PC-3 (cell line): ENCODE measurements at regions not wholly inside any gene's neighbourhood (a gene's known extent, or its start where the extent isn't known, plus 50 kb on each side); places are given as distances from the start of the nearest gene placed in this dataset.

Experiments used
- ATAC-seq: fragments of 200-7000 bp; cut with Tn5 transposase; 2 replicates; pipeline ENCODE4 v1.9.1; 2020; ENCODE audit warnings: mild to moderate bottlenecking, moderate library complexity
- BruUV-seq: library from RNA; stranded (reverse); fragments of 400-500 nt; replicated peaks from 2 replicates; lab custom pipeline; 2021; lab: Mats Ljungman, UMichigan
- CTCF ChIA-PET: fragments of 300-600 bp; sonication (Branson Sonifier 250); formaldehyde crosslinking; loops from one replicate; lab custom pipeline; 2022; ENCODE audit warnings: antibody characterized with exemption; lab: Charles Lee
- POLR2A ChIA-PET: fragments of 300-600 bp; sonication (Branson Sonifier 250); formaldehyde crosslinking; loops from one replicate; lab custom pipeline; 2022; ENCODE audit warnings: antibody characterized with exemption; ENCODE audit not compliant: unreplicated experiment; lab: Charles Lee
- DNase-seq: peaks from one replicate; pipeline ENCODE4 v3.0.0-alpha.2; 2015
- H2AFZ ChIP-seq: fragments of 300-600 bp; sonication (generic); 2 replicates; pipeline ENCODE4 v1.6.0; 2016; ENCODE audit warnings: antibody characterized with exemption, low read length
- H3F3A ChIP-seq: fragments of 300-600 bp; sonication (generic); one replicate; pipeline ENCODE4 v1.6.0; 2017; ENCODE audit warnings: antibody characterized with exemption, low read length, control low read depth, mild to moderate bottlenecking; ENCODE audit not compliant: unreplicated experiment
- H3K27ac ChIP-seq: fragments of 300-600 bp; sonication (generic); 2 replicates; pipeline ENCODE4 v1.5.1; 2016; ENCODE audit warnings: mild to moderate bottlenecking, low read length
- H3K27me3 ChIP-seq: fragments of 300-600 bp; sonication (generic); 2 replicates; pipeline ENCODE4 v1.6.1; 2016; ENCODE audit warnings: low read length, mixed read lengths
- H3K36me3 ChIP-seq: fragments of 300-600 bp; sonication (generic); 2 replicates; pipeline ENCODE4 v1.6.1; 2016; ENCODE audit warnings: low read depth, mixed run types, low read length, mixed read lengths
- H3K4me1 ChIP-seq: fragments of 300-600 bp; sonication (generic); 2 replicates; pipeline ENCODE4 v1.5.1; 2016; ENCODE audit warnings: low read length; ENCODE audit not compliant: insufficient read depth
- H3K4me2 ChIP-seq: fragments of 300-600 bp; sonication (generic); 2 replicates; pipeline ENCODE4 v1.6.0; 2016; ENCODE audit warnings: low read length
- H3K4me3 ChIP-seq: fragments of 300-600 bp; sonication (generic); 2 replicates; pipeline ENCODE4 v1.5.1; 2016; ENCODE audit warnings: mild to moderate bottlenecking, low read length, mixed read lengths
- H3K79me2 ChIP-seq: fragments of 300-600 bp; sonication (generic); 2 replicates; pipeline ENCODE4 v1.6.1; 2017; ENCODE audit warnings: low read length, mixed read lengths
- H3K9ac ChIP-seq: fragments of 300-600 bp; sonication (generic); 2 replicates; pipeline ENCODE4 v1.6.0; 2016; ENCODE audit warnings: mild to moderate bottlenecking, low read length
- H3K9me2 ChIP-seq: fragments of 300-600 bp; sonication (generic); replicated peaks from 2 replicates; pipeline ENCODE4 v1.6.1; 2016; ENCODE audit warnings: mixed run types, low read length, mixed read lengths
- H3K9me3 ChIP-seq: fragments of 300-600 bp; sonication (generic); 2 replicates; pipeline ENCODE4 v1.6.1; 2016; ENCODE audit warnings: low read length, mixed read lengths
- H4K20me1 ChIP-seq: fragments of 300-600 bp; sonication (generic); 2 replicates; pipeline ENCODE4 v1.6.1; 2016; ENCODE audit warnings: low read length, mixed read lengths
- EZH2 ChIP-seq: fragments of 300-600 bp; sonication (generic); IDR thresholded peaks from one replicate; pipeline ENCODE4 v1.6.1; 2017; ENCODE audit warnings: antibody characterized with exemption, mild to moderate bottlenecking, low read length; ENCODE audit not compliant: unreplicated experiment
- EZH2phosphoT487 ChIP-seq: fragments of 300-600 bp; sonication (generic); IDR thresholded peaks from 2 replicates; pipeline ENCODE4 v1.6.1; 2018; ENCODE audit warnings: mild to moderate bottlenecking, antibody characterized with exemption, low read length, borderline replicate concordance
- intact Hi-C: fragments of 100-400 bp; cut with micrococcal nuclease; formaldehyde crosslinking; loops from 2 replicates; pipeline ENCODE4 v1.9.0; 2023
- TF ChIP-seq, protein P1 (sequence below): fragments of 300-600 bp; sonication (generic); conservative IDR thresholded peaks from 2 replicates; pipeline ENCODE4 v1.5.1; 2017; ENCODE audit warnings: antibody characterized with exemption, low read depth, mild to moderate bottlenecking, low read length

DNA sequence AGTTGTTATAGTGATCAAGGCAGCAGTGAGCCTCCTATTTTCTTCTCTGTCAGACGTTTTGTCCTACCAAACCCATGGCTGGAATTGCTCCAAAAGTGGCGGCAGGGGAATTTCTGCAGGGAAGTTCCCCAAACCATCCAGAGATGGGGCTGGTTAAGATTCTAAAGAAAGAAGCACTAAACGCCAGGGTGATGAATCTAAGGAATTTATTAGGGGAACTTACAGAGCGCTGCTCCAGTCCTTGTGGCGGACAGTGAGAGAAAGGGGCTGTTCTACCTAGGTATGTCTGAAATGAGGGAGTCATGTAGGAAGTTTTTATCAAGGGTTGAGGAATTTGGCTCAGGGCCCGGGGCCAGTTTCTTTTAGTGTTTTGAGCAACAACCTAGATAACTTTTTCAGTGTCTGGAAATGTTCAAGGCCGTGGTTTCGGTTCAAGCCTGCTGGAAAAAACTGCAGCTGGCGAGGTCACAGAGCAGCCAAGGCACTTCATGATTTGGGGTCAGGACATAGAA lies 222.4 kb upstream of the B3GALT2 start:
- Histone ChIP-seq H2AFZ (no peak overlapping the region), H3K9me2 (no peaks in the 10 kb centered on the region), H3K4me1 (no peaks in the 10 kb centered on the region), H3K79me2 (no peaks in the 10 kb centered on the region), H3K27me3 (no peaks in the 10 kb centered on the region), H3K4me3 (no peak overlapping the region), H3K9me3 (no peaks in the 10 kb centered on the region), H4K20me1 (no peaks in the 10 kb centered on the region), H3F3A (no peaks in the 10 kb centered on the region), H3K9ac (no peak overlapping the region), H3K27ac (no peak overlapping the region), H3K4me2 (no peak overlapping the region), H3K36me3 (no peaks in the 10 kb centered on the region)
- no peak for DNase-seq
- no TSS peak for BruUV-seq
- no peak for ATAC-seq
- TF ChIP-seq, protein P1, sequence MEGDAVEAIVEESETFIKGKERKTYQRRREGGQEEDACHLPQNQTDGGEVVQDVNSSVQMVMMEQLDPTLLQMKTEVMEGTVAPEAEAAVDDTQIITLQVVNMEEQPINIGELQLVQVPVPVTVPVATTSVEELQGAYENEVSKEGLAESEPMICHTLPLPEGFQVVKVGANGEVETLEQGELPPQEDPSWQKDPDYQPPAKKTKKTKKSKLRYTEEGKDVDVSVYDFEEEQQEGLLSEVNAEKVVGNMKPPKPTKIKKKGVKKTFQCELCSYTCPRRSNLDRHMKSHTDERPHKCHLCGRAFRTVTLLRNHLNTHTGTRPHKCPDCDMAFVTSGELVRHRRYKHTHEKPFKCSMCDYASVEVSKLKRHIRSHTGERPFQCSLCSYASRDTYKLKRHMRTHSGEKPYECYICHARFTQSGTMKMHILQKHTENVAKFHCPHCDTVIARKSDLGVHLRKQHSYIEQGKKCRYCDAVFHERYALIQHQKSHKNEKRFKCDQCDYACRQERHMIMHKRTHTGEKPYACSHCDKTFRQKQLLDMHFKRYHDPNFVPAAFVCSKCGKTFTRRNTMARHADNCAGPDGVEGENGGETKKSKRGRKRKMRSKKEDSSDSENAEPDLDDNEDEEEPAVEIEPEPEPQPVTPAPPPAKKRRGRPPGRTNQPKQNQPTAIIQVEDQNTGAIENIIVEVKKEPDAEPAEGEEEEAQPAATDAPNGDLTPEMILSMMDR = no peak
- TF ChIP-seq EZH2 = no peak
- no peak for TF ChIP-seq EZH2phosphoT487
- POLR2A ChIA-PET = no interaction called here
- CTCF ChIA-PET = no interaction called here
- intact Hi-C loops = loop anchor here (5.0 kb wide), 1 partner anchor 72 kb away; no protein-coding TSS in a partner anchor

DNA sequence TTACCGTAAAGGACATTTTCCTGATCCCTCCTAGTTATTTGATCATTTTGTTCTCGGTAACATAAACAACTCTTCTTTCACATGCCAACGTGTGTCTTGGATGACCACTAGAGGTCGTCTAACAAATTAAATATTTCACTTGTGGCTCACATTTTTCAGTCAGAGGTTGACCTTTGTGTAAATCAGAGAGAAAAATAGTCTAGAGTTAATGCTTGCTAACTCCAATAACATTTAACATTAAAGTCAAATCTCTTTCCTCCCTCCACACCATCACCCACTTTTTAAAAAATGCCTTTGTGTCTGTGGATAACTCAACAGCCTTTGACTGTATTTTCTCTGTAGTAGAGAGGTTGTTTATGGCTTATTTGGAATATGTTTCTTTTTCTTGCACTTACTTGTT lies 220.5 kb upstream of the B3GALT2 start:
- BruUV-seq = no TSS peak
- intact Hi-C loops = loop anchor here (5.0 kb wide), 1 partner anchor 70 kb away; no protein-coding TSS in a partner anchor

DNA sequence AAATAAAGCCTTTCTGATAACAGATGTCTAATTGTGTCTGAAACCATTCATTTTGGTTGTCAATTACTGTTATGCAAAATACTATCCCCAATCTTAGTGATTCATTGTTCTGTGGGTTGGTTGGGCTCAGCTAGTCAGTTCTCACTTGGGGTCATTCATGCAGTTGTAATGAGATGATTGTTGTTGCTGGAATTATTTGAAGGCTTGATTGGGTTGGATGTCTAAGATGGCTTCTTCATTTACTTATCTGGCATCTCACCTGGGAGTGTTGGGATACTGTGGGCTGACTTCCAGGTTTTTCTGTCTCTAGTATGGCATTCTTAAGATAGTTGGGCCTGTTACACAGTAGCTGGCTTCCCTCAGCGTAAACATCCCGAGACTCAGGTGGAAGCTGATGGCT lies 217.8 kb upstream of the B3GALT2 start:
- H3K27ac ChIP-seq = no peak overlapping the region
- BruUV-seq = no TSS peak
- DNase-seq (no peak), ATAC-seq (no peak)
- H3K9me2 ChIP-seq = no peaks in the 10 kb centered on the region
- H3K27me3 ChIP-seq = no peaks in the 10 kb centered on the region
- POLR2A ChIA-PET = no interaction called here
- H3K9me3 ChIP-seq = no peaks in the 10 kb centered on the region
- H3K79me2 ChIP-seq = no peaks in the 10 kb centered on the region
- no peak overlapping the region for H3K4me2 ChIP-seq
- no peaks in the 10 kb centered on the region for H3K4me1 ChIP-seq
- no peaks in the 10 kb centered on the region for H4K20me1 ChIP-seq
- no peaks in the 10 kb centered on the region for H3F3A ChIP-seq
- H3K4me3 ChIP-seq = no peak overlapping the region
- intact Hi-C loops = no loop called here
- H3K36me3 ChIP-seq = no peaks in the 10 kb centered on the region
- no peak overlapping the region for H3K9ac ChIP-seq
- CTCF ChIA-PET = no interaction called here
- no peak for TF ChIP-seq EZH2
- TF ChIP-seq, protein P1 = no peak
- H2AFZ ChIP-seq = no peak overlapping the region

More for the DNA sequence above, 220.5 kb upstream of the B3GALT2 start:
- POLR2A ChIA-PET = no interaction called here
- H3K4me1 ChIP-seq = no peaks in the 10 kb centered on the region
- H3K27me3 ChIP-seq = no peaks in the 10 kb centered on the region
- H3F3A ChIP-seq = no peaks in the 10 kb centered on the region
- ATAC-seq = peak; percentile 42; the same call in 1 of the 2 replicates
- DNase-seq = peak; percentile 56
- H2AFZ ChIP-seq = no peak overlapping the region
- H3K27ac ChIP-seq = no peak overlapping the region
- no peak overlapping the region for H3K9ac ChIP-seq
- H3K79me2 ChIP-seq = no peaks in the 10 kb centered on the region
- no peaks in the 10 kb centered on the region for H3K36me3 ChIP-seq
- H3K4me3 ChIP-seq = no peak overlapping the region
- no peaks in the 10 kb centered on the region for H3K9me3 ChIP-seq
- H3K9me2 ChIP-seq = no peaks in the 10 kb centered on the region
- TF ChIP-seq EZH2 (no peak), EZH2phosphoT487 (no peak)
- TF ChIP-seq, protein P1 = peak; percentile 74
- CTCF ChIA-PET = no interaction called here
- no peak overlapping the region for H3K4me2 ChIP-seq
- no peaks in the 10 kb centered on the region for H4K20me1 ChIP-seq
